H9 (cell line): ENCODE measurements at regions not wholly inside any gene's neighbourhood (a gene's known extent, or its start where the extent isn't known, plus 50 kb on each side); places are given as distances from the start of the nearest gene placed in this dataset.

Experiments
- DNase-seq: peaks from one replicate; pipeline ENCODE4 v3.0.0-alpha.2; 2017
- H2AFZ ChIP-seq: one replicate; pipeline ENCODE4 v1.6.1; 2013; ENCODE audit warnings: mild to moderate bottlenecking, low read length, control low read depth, moderate library complexity
- H2AK5ac ChIP-seq: 2 replicates; pipeline ENCODE4 v1.6.1; 2013; ENCODE audit warnings: low read length, control low read depth, mixed read lengths; ENCODE audit not compliant: insufficient read length
- H2BK120ac ChIP-seq: one replicate; pipeline ENCODE4 v1.6.1; 2013; ENCODE audit warnings: low read depth, mild to moderate bottlenecking, low read length, control low read depth, inconsistent platforms; ENCODE audit not compliant: poor library complexity, severe bottlenecking
- H2BK12ac ChIP-seq: 2 replicates; pipeline ENCODE4 v1.6.1; 2013; ENCODE audit warnings: low read length, control low read depth, mixed read lengths, low read depth; ENCODE audit not compliant: insufficient read length
- H2BK15ac ChIP-seq: 2 replicates; pipeline ENCODE4 v1.6.1; 2013; ENCODE audit warnings: low read depth, low read length, control low read depth
- H2BK20ac ChIP-seq: one replicate; pipeline ENCODE4 v1.6.1; 2013; ENCODE audit warnings: low read depth, mild to moderate bottlenecking, low read length, control low read depth, inconsistent platforms; ENCODE audit not compliant: poor library complexity, severe bottlenecking
- H2BK5ac ChIP-seq: 2 replicates; pipeline ENCODE4 v1.6.1; 2013; ENCODE audit warnings: low read length, control low read depth, mixed read lengths; ENCODE audit not compliant: insufficient read length
- H3K14ac ChIP-seq: 2 replicates; pipeline ENCODE4 v1.6.1; 2013; ENCODE audit warnings: low read length, control low read depth; ENCODE audit not compliant: insufficient read depth
- H3K18ac ChIP-seq: 2 replicates; pipeline ENCODE4 v1.6.1; 2013; ENCODE audit warnings: low read depth, mild to moderate bottlenecking, mixed read lengths, low read length, control low read depth; ENCODE audit not compliant: insufficient read length
- H3K23ac ChIP-seq: 2 replicates; pipeline ENCODE4 v1.6.1; 2013; ENCODE audit warnings: low read length, control low read depth, mixed read lengths, low read depth; ENCODE audit not compliant: insufficient read length
- H3K23me2 ChIP-seq: 2 replicates; pipeline ENCODE4 v1.6.1; 2013; ENCODE audit warnings: low read depth, mild to moderate bottlenecking, mixed read lengths, low read length, control low read depth; ENCODE audit not compliant: insufficient read length, poor library complexity, severe bottlenecking
- H3K27ac ChIP-seq: 2 replicates; pipeline ENCODE4 v1.5.1; 2013; ENCODE audit warnings: low read length, control low read depth, mixed read lengths, low read depth; ENCODE audit not compliant: insufficient read length
- H3K27me3 ChIP-seq: 2 replicates; pipeline ENCODE4 v1.6.1; 2013; ENCODE audit warnings: low read length, control low read depth, inconsistent platforms; ENCODE audit not compliant: insufficient read depth
- H3K4ac ChIP-seq: 2 replicates; pipeline ENCODE4 v1.6.1; 2013; ENCODE audit warnings: low read depth, mild to moderate bottlenecking, control low read depth, inconsistent platforms, low read length, moderate library complexity
- H3K4me1 ChIP-seq: 2 replicates; pipeline ENCODE4 v1.6.1; 2013; ENCODE audit warnings: low read length, control low read depth, inconsistent platforms; ENCODE audit not compliant: insufficient read depth
- H3K4me2 ChIP-seq: 2 replicates; pipeline ENCODE4 v1.6.1; 2013; ENCODE audit warnings: low read length, control low read depth, mixed read lengths; ENCODE audit not compliant: insufficient read length, insufficient read depth
- H3K56ac ChIP-seq: 2 replicates; pipeline ENCODE4 v1.6.1; 2013; ENCODE audit warnings: low read depth, mild to moderate bottlenecking, mixed read lengths, low read length, control low read depth; ENCODE audit not compliant: insufficient read length
- H3K79me1 ChIP-seq: 2 replicates; pipeline ENCODE4 v1.6.1; 2013; ENCODE audit warnings: low read depth, mild to moderate bottlenecking, moderate library complexity, low read length, control low read depth, inconsistent platforms; ENCODE audit not compliant: insufficient read depth, poor library complexity, severe bottlenecking
- H3K79me2 ChIP-seq: 2 replicates; pipeline ENCODE4 v1.6.1; 2013; ENCODE audit warnings: low read length, control low read depth, inconsistent platforms; ENCODE audit not compliant: insufficient read depth
- H3K9ac ChIP-seq: 2 replicates; pipeline ENCODE4 v1.6.1; 2013; ENCODE audit warnings: low read length, control low read depth, mixed read lengths; ENCODE audit not compliant: insufficient read length; ENCODE audit errors: extremely low read depth
- H3K9me3 ChIP-seq: one replicate; pipeline ENCODE4 v1.6.1; 2013; ENCODE audit warnings: low read depth, low read length, inconsistent platforms; ENCODE audit not compliant: control insufficient read depth
- H3T11ph ChIP-seq: one replicate; pipeline ENCODE4 v1.6.1; 2013; ENCODE audit warnings: mild to moderate bottlenecking, low read length, control low read depth, inconsistent platforms
- H4K20me1 ChIP-seq: one replicate; pipeline ENCODE4 v1.6.1; 2013; ENCODE audit not compliant: control insufficient read depth, insufficient read length, insufficient read depth
- H4K5ac ChIP-seq: 2 replicates; pipeline ENCODE4 v1.6.1; 2013; ENCODE audit warnings: low read depth, mild to moderate bottlenecking, mixed read lengths, low read length, control low read depth; ENCODE audit not compliant: insufficient read length
- H4K8ac ChIP-seq: replicated peaks from 2 replicates; pipeline ENCODE4 v1.6.1; 2013; ENCODE audit warnings: low read length, control low read depth, mixed read lengths, low read depth; ENCODE audit not compliant: insufficient read length
- H4K91ac ChIP-seq: 2 replicates; pipeline ENCODE4 v1.6.1; 2013; ENCODE audit warnings: low read depth, mild to moderate bottlenecking, moderate library complexity, mixed read lengths, low read length, control low read depth; ENCODE audit not compliant: insufficient read length
- H3K27ac Mint-ChIP-seq, 3 experiments: 2 replicates in 2 of 3; 3 replicates in 1 of 3; pipeline ENCODE4 v1.8.0; 2020 to 2021; ENCODE audit warnings: mixed read lengths in 3 of 3, mild to moderate bottlenecking in 1 of 3, moderate library complexity in 1 of 3
- H3K27me3 Mint-ChIP-seq: 2 replicates; pipeline ENCODE4 v1.8.0; 2021; ENCODE audit warnings: low read depth, mild to moderate bottlenecking, moderate library complexity, mixed read lengths
- H3K36me3 Mint-ChIP-seq, 3 experiments: 2 replicates in 2 of 3; 3 replicates in 1 of 3; pipeline ENCODE4 v1.8.0; 2020 to 2021; ENCODE audit warnings: low read depth in 3 of 3, mixed read lengths in 3 of 3; ENCODE audit not compliant: insufficient read depth in 1 of 3
- H3K4me1 Mint-ChIP-seq, 2 experiments: 2 replicates each; pipeline ENCODE4 v1.8.0; 2020; ENCODE audit warnings: mixed read lengths in 2 of 2
- H3K4me3 Mint-ChIP-seq, 2 experiments: 2 replicates in 1 of 2; 3 replicates in 1 of 2; pipeline ENCODE4 v1.8.0; 2020 to 2021; ENCODE audit warnings: mild to moderate bottlenecking in 2 of 2, mixed read lengths in 2 of 2, moderate library complexity in 1 of 2
- H3K9me3 Mint-ChIP-seq, 2 experiments: 2 replicates in 1 of 2; 3 replicates in 1 of 2; pipeline ENCODE4 v1.8.0; 2020; ENCODE audit warnings: mild to moderate bottlenecking in 2 of 2, mixed read lengths in 2 of 2, moderate library complexity in 1 of 2
- CTCF ChIP-seq: fragments of 200-600 bp; sonication (generic); conservative IDR thresholded peaks from 3 replicates; pipeline ENCODE4 v1.8.0; 2021; ENCODE audit warnings: antibody characterized with exemption, mild to moderate bottlenecking
- WGBS: extraction: QIAGEN DNeasy Blood & Tissue Kit; methylation state at CpG from one replicate; pipeline ENCODE4 v1.1.7; 2013; ENCODE audit warnings: missing lambda C conversion rate, low lambda C conversion rate, mixed read lengths; ENCODE audit not compliant: insufficient read length; ENCODE audit errors: extremely low coverage; 5-methylcytosine and 5-hydroxymethylcytosine counted together

- Histone ChIP-seq H4K91ac (no peak overlapping the region), H3K23ac (no peak overlapping the region), H3K4me1 (no peaks in the 10 kb centered on the region), H3K56ac (no peak overlapping the region), H2AK5ac (no peak overlapping the region), H2BK12ac (no peak overlapping the region), H3K27ac (no peak overlapping the region), H2BK5ac (no peak overlapping the region), H4K5ac (no peak overlapping the region), H2AFZ (no peak overlapping the region), H3K9ac (no peak overlapping the region), H3K9me3 (no peaks in the 10 kb centered on the region), H3K14ac (no peak overlapping the region), H2BK20ac (no peak overlapping the region), H3T11ph (no peak overlapping the region), H3K4me2 (no peak overlapping the region), H3K27me3 (no peaks in the 10 kb centered on the region), H3K4ac (no peak overlapping the region), H3K23me2 (no peaks in the 10 kb centered on the region), H3K79me2 (no peaks in the 10 kb centered on the region), H2BK120ac (no peak overlapping the region), H2BK15ac (no peak overlapping the region), H4K8ac (no peak overlapping the region), H4K20me1 (no peaks in the 10 kb centered on the region), H3K18ac (no peak overlapping the region), H3K79me1 (no peaks in the 10 kb centered on the region)
- DNase-seq = no peak
- WGBS = no CpG with 5 or more reads among the region's 6 CpGs
- no peak for TF ChIP-seq CTCF
- peaks cover 23 to 36% of the 10 kb centered on the region in 2 experiments for H3K4me1 Mint-ChIP-seq
- no peak overlapping the region for H3K4me3 Mint-ChIP-seq
- H3K9me3 Mint-ChIP-seq = no peaks in the 10 kb centered on the region; a peak in 1 of 5 replicates
- peak overlapping the region in 2 of 3 experiments; percentile 58 to 65; a peak in 2 of 7 replicates for H3K27ac Mint-ChIP-seq
- H3K36me3 Mint-ChIP-seq = no peaks in the 10 kb centered on the region
- H3K27me3 Mint-ChIP-seq = no peaks in the 10 kb centered on the region
Observed at GRCh38 chr20:50434653-50435396, 75.4 kb upstream of the PTPN1 start.
